ENCODE measurements at regions not wholly inside any gene's neighbourhood (a gene's known extent, or its start where the extent isn't known, plus 50 kb on each side); places are given as distances from the start of the nearest gene placed in this dataset.

DNA sequence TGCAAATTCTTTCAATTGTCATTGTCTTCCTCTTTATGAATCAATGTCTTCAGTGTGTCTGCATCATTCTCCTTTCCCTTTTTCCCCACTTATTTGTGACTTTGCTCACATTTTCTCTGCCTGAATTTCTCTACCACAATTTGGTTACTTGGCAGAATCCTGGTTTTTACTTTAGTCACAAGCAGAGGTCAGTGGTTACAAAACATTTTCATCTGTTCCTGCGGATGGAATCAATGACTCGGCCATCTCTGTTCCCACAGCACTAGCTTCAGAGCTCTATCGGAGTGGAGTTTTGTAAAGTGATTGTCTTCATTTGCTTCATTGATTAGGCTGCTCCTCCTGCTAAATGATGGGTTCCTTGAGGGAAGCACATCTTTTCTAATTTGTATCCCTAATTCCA, 501.3 kb upstream of the AADAT start:
- H4K20me1 ChIP-seq (ENCODE audit: insufficient read depth, low read length): no peaks in the 10 kb centered on the region
- no peaks in the 10 kb centered on the region for H3K4me1 ChIP-seq (ENCODE audit: insufficient read depth, low read length)
- FAIRE-seq (no peak), DNase-seq (ENCODE audit: low read depth) (no peak)
- Mint-ChIP-seq H3K36me3 (ENCODE audit: low read depth, unreplicated experiment) (no peaks in the 10 kb centered on the region), H3K27ac (ENCODE audit: unreplicated experiment) (peak overlapping the region; percentile 71), H3K4me1 (ENCODE audit: low read depth, unreplicated experiment) (peaks cover 13% of the 10 kb centered on the region), H3K9me3 (ENCODE audit: unreplicated experiment) (no peaks in the 10 kb centered on the region), H3K27me3 (ENCODE audit: low read depth, unreplicated experiment) (no peaks in the 10 kb centered on the region), H3K4me3 (ENCODE audit: unreplicated experiment) (no peak overlapping the region)
- H3K4me2 ChIP-seq (ENCODE audit: low read length): no peak overlapping the region
- TF ChIP-seq EZH2 (IDR thresholded peaks at IDR 0.05; ENCODE audit: insufficient read depth, low read length): no peak
- TF ChIP-seq, protein P1, sequence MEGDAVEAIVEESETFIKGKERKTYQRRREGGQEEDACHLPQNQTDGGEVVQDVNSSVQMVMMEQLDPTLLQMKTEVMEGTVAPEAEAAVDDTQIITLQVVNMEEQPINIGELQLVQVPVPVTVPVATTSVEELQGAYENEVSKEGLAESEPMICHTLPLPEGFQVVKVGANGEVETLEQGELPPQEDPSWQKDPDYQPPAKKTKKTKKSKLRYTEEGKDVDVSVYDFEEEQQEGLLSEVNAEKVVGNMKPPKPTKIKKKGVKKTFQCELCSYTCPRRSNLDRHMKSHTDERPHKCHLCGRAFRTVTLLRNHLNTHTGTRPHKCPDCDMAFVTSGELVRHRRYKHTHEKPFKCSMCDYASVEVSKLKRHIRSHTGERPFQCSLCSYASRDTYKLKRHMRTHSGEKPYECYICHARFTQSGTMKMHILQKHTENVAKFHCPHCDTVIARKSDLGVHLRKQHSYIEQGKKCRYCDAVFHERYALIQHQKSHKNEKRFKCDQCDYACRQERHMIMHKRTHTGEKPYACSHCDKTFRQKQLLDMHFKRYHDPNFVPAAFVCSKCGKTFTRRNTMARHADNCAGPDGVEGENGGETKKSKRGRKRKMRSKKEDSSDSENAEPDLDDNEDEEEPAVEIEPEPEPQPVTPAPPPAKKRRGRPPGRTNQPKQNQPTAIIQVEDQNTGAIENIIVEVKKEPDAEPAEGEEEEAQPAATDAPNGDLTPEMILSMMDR (IDR thresholded peaks at IDR 0.05; ENCODE audit: insufficient read depth, low read depth, low read length): no peak
- no peaks in the 10 kb centered on the region for H3K36me3 ChIP-seq (ENCODE audit: insufficient read depth, low read length)
- no peaks in the 10 kb centered on the region for H3K27me3 ChIP-seq (ENCODE audit: insufficient read depth, low read length)
- no peaks in the 10 kb centered on the region for H3K9me3 ChIP-seq (ENCODE audit: insufficient read depth, low read depth, low read length)
- no peak overlapping the region for H3K27ac ChIP-seq (ENCODE audit: low read depth, low read length)
- no peaks in the 10 kb centered on the region for H3K79me2 ChIP-seq (ENCODE audit: insufficient read depth, low read length)
- no peak overlapping the region for H2AFZ ChIP-seq (ENCODE audit: low read depth, low read length)
- no peak overlapping the region for H3K9ac ChIP-seq (ENCODE audit: low read length)
- no peak overlapping the region for H3K4me3 ChIP-seq (ENCODE audit: insufficient read depth, low read depth, low read length)

DNA sequence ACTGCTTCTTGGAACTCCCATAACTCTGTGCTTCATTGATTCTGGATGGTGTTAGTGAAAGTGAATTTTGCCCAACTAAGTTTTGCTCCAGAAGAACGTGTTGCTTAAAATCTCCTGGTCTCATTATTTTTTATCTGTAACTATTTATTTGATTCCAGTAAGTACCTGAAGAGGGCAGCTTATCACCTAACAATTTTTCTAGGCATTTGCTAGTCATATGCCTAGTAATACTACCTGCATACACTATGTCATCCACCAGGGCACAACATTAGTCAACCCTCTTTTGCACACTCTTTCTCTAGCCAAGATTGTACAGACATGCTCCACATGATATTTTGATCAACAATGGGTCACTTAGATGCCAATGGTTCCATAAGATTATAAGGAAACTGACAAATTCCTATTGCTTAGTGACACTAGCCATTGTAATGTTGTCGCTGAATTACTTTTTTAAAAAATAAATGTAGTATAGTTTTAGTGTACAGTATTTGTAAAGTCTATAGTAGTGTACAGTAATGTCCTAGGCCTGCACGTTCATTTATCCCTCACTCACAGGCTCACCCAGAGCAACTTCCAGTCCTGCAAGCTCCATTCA, 499.9 kb upstream of the AADAT start:
- no peaks in the 10 kb centered on the region for H3K4me1 ChIP-seq (ENCODE audit: insufficient read depth, low read length)
- H3K27ac ChIP-seq (ENCODE audit: low read depth, low read length): no peak overlapping the region
- DNase-seq (ENCODE audit: low read depth) (peak; percentile 1), FAIRE-seq (no peak)
- TF ChIP-seq EZH2 (IDR thresholded peaks at IDR 0.05; ENCODE audit: insufficient read depth, low read length): no peak
- TF ChIP-seq, protein P1 (IDR thresholded peaks at IDR 0.05; ENCODE audit: insufficient read depth, low read depth, low read length): peak; percentile 49
- no peaks in the 10 kb centered on the region for H3K27me3 ChIP-seq (ENCODE audit: insufficient read depth, low read length)
- H3K4me1 Mint-ChIP-seq (ENCODE audit: low read depth, unreplicated experiment): peaks cover 13% of the 10 kb centered on the region
- H3K79me2 ChIP-seq (ENCODE audit: insufficient read depth, low read length): no peaks in the 10 kb centered on the region
- no peaks in the 10 kb centered on the region for H3K9me3 ChIP-seq (ENCODE audit: insufficient read depth, low read depth, low read length)
- no peak overlapping the region for H3K4me3 ChIP-seq (ENCODE audit: insufficient read depth, low read depth, low read length)
- no peak overlapping the region for H3K4me3 Mint-ChIP-seq (ENCODE audit: unreplicated experiment)
- no peak overlapping the region for H3K9ac ChIP-seq (ENCODE audit: low read length)
- no peaks in the 10 kb centered on the region for H3K36me3 Mint-ChIP-seq (ENCODE audit: low read depth, unreplicated experiment)
- H3K4me2 ChIP-seq (ENCODE audit: low read length): no peak overlapping the region
- no peak overlapping the region for H3K27ac Mint-ChIP-seq (ENCODE audit: unreplicated experiment)
- no peaks in the 10 kb centered on the region for H3K27me3 Mint-ChIP-seq (ENCODE audit: low read depth, unreplicated experiment)
- no peaks in the 10 kb centered on the region for H3K36me3 ChIP-seq (ENCODE audit: insufficient read depth, low read length)
- no peak overlapping the region for H2AFZ ChIP-seq (ENCODE audit: low read depth, low read length)
- H4K20me1 ChIP-seq (ENCODE audit: insufficient read depth, low read length): no peaks in the 10 kb centered on the region
- no peaks in the 10 kb centered on the region for H3K9me3 Mint-ChIP-seq (ENCODE audit: unreplicated experiment)

DNA sequence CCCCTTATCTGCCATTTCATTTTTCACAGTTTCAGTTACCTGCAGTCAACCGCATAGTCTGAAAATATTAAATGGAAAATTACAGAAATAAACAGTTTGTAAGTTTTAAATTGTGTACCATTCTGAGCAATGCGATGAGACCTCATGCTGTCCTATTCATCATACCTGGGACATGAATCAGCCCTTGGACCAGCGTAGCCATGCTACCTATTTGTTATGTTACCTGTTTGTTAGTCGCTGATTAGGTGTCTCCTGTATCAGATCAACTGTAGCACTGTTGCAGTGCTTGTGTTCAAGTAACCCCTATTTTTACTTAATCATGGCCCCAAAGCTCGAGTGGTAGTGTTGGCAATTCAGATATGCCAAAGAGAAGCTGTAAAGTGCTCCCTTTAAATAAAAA, 492.2 kb upstream of the AADAT start:
- no peaks in the 10 kb centered on the region for H3K27me3 Mint-ChIP-seq (ENCODE audit: low read depth, unreplicated experiment)
- Histone ChIP-seq H3K27me3 (ENCODE audit: insufficient read depth, low read length) (no peaks in the 10 kb centered on the region), H3K9me3 (ENCODE audit: insufficient read depth, low read depth, low read length) (peaks cover 2% of the 10 kb centered on the region), H3K79me2 (ENCODE audit: insufficient read depth, low read length) (no peaks in the 10 kb centered on the region), H3K4me1 (ENCODE audit: insufficient read depth, low read length) (no peaks in the 10 kb centered on the region), H4K20me1 (ENCODE audit: insufficient read depth, low read length) (no peaks in the 10 kb centered on the region), H3K9ac (ENCODE audit: low read length) (no peak overlapping the region), H2AFZ (ENCODE audit: low read depth, low read length) (no peak overlapping the region), H3K36me3 (ENCODE audit: insufficient read depth, low read length) (no peaks in the 10 kb centered on the region), H3K4me3 (ENCODE audit: insufficient read depth, low read depth, low read length) (no peak overlapping the region), H3K4me2 (ENCODE audit: low read length) (no peak overlapping the region), H3K27ac (ENCODE audit: low read depth, low read length) (no peak overlapping the region)
- no peak for FAIRE-seq
- H3K27ac Mint-ChIP-seq (ENCODE audit: unreplicated experiment): no peak overlapping the region
- no peaks in the 10 kb centered on the region for H3K4me1 Mint-ChIP-seq (ENCODE audit: low read depth, unreplicated experiment)
- H3K4me3 Mint-ChIP-seq (ENCODE audit: unreplicated experiment): no peak overlapping the region
- H3K36me3 Mint-ChIP-seq (ENCODE audit: low read depth, unreplicated experiment): no peaks in the 10 kb centered on the region
- TF ChIP-seq, protein P1 (IDR thresholded peaks at IDR 0.05; ENCODE audit: insufficient read depth, low read depth, low read length): no peak
- no peak for TF ChIP-seq EZH2 (IDR thresholded peaks at IDR 0.05; ENCODE audit: insufficient read depth, low read length)
- DNase-seq (ENCODE audit: low read depth): no peak
- H3K9me3 Mint-ChIP-seq (ENCODE audit: unreplicated experiment): no peaks in the 10 kb centered on the region

Measured in astrocyte (in vitro differentiated cells and primary cell).